SK-N-SH treated with all-trans-retinoic acid at 6 μM for 48 hours (cell line): ENCODE measurements at regions not wholly inside any gene's neighbourhood (a gene's known extent, or its start where the extent isn't known, plus 50 kb on each side); places are given as distances from the start of the nearest gene placed in this dataset.

Experiments
- ATAC-seq: fragments of 200-7000 bp; cut with Tn5 transposase; 3 replicates; pipeline ENCODE4 v1.9.1; 2020; ENCODE audit warnings: mild to moderate bottlenecking, moderate library complexity
- CREB5 ChIP-seq: fragments of 250-450 bp; sonication (Bioruptor Pico); IDR thresholded peaks from 2 replicates; pipeline ENCODE4 v1.5.1; 2020; ENCODE audit warnings: low read depth, mild to moderate bottlenecking, moderate library complexity
- CSDC2 ChIP-seq: fragments of 250-450 bp; sonication (Bioruptor Pico); IDR thresholded peaks from 2 replicates; pipeline ENCODE4 v1.5.0; 2020; ENCODE audit warnings: mild to moderate bottlenecking, moderate library complexity
- CSRNP3 ChIP-seq: fragments of 250-450 bp; sonication (Bioruptor Pico); IDR thresholded peaks from 2 replicates; pipeline ENCODE4 v1.5.1; 2021; ENCODE audit warnings: mild to moderate bottlenecking, moderate library complexity
- GLIS3 ChIP-seq: fragments of 250-450 bp; sonication (Bioruptor Pico); IDR thresholded peaks from 2 replicates; pipeline ENCODE4 v1.5.0; 2020; ENCODE audit warnings: mild to moderate bottlenecking, moderate library complexity
- OSR1 ChIP-seq: fragments of 250-450 bp; sonication (Bioruptor Pico); IDR thresholded peaks from 2 replicates; pipeline ENCODE4 v1.8.0; 2022; ENCODE audit warnings: moderate library complexity, mild to moderate bottlenecking, inconsistent platforms
- POU6F1 ChIP-seq: fragments of 250-450 bp; sonication (Bioruptor Pico); IDR thresholded peaks from 2 replicates; pipeline ENCODE4 v1.8.0; 2021; ENCODE audit warnings: low read depth, mild to moderate bottlenecking, moderate library complexity, borderline replicate concordance
- PPARA ChIP-seq: fragments of 250-450 bp; sonication (Bioruptor Pico); IDR thresholded peaks from 2 replicates; pipeline ENCODE4 v1.5.0; 2020; ENCODE audit warnings: mild to moderate bottlenecking, borderline replicate concordance
- SNAI2 ChIP-seq: fragments of 250-450 bp; sonication (Bioruptor Pico); IDR thresholded peaks from 2 replicates; pipeline ENCODE4 v1.5.0; 2020; ENCODE audit warnings: mild to moderate bottlenecking, moderate library complexity
- TCF4 ChIP-seq: fragments of 250-450 bp; sonication (Bioruptor Pico); IDR thresholded peaks from 2 replicates; pipeline ENCODE4 v1.8.0; 2021; ENCODE audit warnings: mild to moderate bottlenecking, moderate library complexity, borderline replicate concordance
- TOX ChIP-seq: fragments of 250-450 bp; sonication (Bioruptor Pico); IDR thresholded peaks from 2 replicates; pipeline ENCODE4 v1.8.0; 2021; ENCODE audit warnings: mild to moderate bottlenecking, moderate library complexity, borderline replicate concordance
- TSHZ2 ChIP-seq: fragments of 250-450 bp; sonication (Bioruptor Pico); IDR thresholded peaks from 2 replicates; pipeline ENCODE4 v1.5.0; 2020; ENCODE audit warnings: mild to moderate bottlenecking, moderate library complexity
- ZC3H10 ChIP-seq: fragments of 250-450 bp; sonication (Bioruptor Pico); IDR thresholded peaks from 2 replicates; pipeline ENCODE4 v1.5.1; 2021; ENCODE audit warnings: mild to moderate bottlenecking, moderate library complexity
- ZFP30 ChIP-seq: fragments of 450-650 bp; formaldehyde crosslinking; IDR thresholded peaks from 2 replicates; pipeline ENCODE4 v1.5.0; 2022; ENCODE audit warnings: mild to moderate bottlenecking, moderate library complexity
- ZNF565 ChIP-seq: fragments of 450-650 bp; formaldehyde crosslinking; conservative IDR thresholded peaks from 2 replicates; pipeline ENCODE4 v1.5.0; 2020; ENCODE audit warnings: low read depth, mild to moderate bottlenecking, moderate library complexity
- ZNF70 ChIP-seq: fragments of 450-650 bp; formaldehyde crosslinking; IDR thresholded peaks from 2 replicates; pipeline ENCODE4 v1.5.0; 2020; ENCODE audit warnings: mild to moderate bottlenecking, moderate library complexity
- TF ChIP-seq, protein P1 (sequence below): fragments of 250-450 bp; sonication (Bioruptor Pico); IDR thresholded peaks from 2 replicates; pipeline ENCODE4 v1.8.0; 2020; ENCODE audit warnings: mild to moderate bottlenecking, moderate library complexity, borderline replicate concordance

GRCh38 chr11:104564921-104565582 lies 333.2 kb downstream of the CASP12 start:
- TF ChIP-seq SNAI2 (CRISPR knock-in tag): no peak
- TF ChIP-seq, all 23 proteins: peak for 0
- no peak for ATAC-seq

GRCh38 chr11:104556606-104557301 lies 341.5 kb downstream of the CASP12 start:
- ATAC-seq: no peak
- TF ChIP-seq CSRNP3 (CRISPR knock-in tag) (no peak), TOX (CRISPR knock-in tag) (no peak)
- TF ChIP-seq, protein P1, sequence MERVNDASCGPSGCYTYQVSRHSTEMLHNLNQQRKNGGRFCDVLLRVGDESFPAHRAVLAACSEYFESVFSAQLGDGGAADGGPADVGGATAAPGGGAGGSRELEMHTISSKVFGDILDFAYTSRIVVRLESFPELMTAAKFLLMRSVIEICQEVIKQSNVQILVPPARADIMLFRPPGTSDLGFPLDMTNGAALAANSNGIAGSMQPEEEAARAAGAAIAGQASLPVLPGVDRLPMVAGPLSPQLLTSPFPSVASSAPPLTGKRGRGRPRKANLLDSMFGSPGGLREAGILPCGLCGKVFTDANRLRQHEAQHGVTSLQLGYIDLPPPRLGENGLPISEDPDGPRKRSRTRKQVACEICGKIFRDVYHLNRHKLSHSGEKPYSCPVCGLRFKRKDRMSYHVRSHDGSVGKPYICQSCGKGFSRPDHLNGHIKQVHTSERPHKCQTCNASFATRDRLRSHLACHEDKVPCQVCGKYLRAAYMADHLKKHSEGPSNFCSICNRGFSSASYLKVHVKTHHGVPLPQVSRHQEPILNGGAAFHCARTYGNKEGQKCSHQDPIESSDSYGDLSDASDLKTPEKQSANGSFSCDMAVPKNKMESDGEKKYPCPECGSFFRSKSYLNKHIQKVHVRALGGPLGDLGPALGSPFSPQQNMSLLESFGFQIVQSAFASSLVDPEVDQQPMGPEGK (CRISPR knock-in tag): no peak

- TF ChIP-seq ZFP30 (CRISPR knock-in tag) (no peak), CREB5 (CRISPR knock-in tag) (no peak)
- no peak for ATAC-seq
Observed at GRCh38 chr11:104549019-104549418, 349.2 kb downstream of the CASP12 start.

- TF ChIP-seq GLIS3 (CRISPR knock-in tag): no peak
- no peak for TF ChIP-seq PPARA
- no peak for TF ChIP-seq TCF4
- no peak for TF ChIP-seq ZNF565 (CRISPR knock-in tag)
- TF ChIP-seq CSDC2 (CRISPR knock-in tag): no peak
- no peak for ATAC-seq
Observed at GRCh38 chr11:104547996-104548661, 350.1 kb downstream of the CASP12 start.

GRCh38 chr11:104546501-104546900 lies 351.8 kb downstream of the CASP12 start:
- TF ChIP-seq ZNF70 (CRISPR knock-in tag) (no peak), POU6F1 (CRISPR knock-in tag) (no peak), TCF4 (no peak), TSHZ2 (no peak), OSR1 (CRISPR knock-in tag) (no peak), ZC3H10 (CRISPR knock-in tag) (no peak)
- TF ChIP-seq, all 23 proteins: peak for 0
- ATAC-seq: no peak
